GM21737 (cell line): ENCODE measurements at regions not wholly inside any gene's neighbourhood (a gene's known extent, or its start where the extent isn't known, plus 50 kb on each side); places are given as distances from the start of the nearest gene placed in this dataset.

Source experiments
- ATAC-seq: cut with Tn5 transposase; IDR thresholded peaks from one replicate; pipeline ENCODE4 v1.9.1; 2021; ENCODE audit warnings: mild to moderate bottlenecking, moderate library complexity; ENCODE audit not compliant: unreplicated experiment

DNA sequence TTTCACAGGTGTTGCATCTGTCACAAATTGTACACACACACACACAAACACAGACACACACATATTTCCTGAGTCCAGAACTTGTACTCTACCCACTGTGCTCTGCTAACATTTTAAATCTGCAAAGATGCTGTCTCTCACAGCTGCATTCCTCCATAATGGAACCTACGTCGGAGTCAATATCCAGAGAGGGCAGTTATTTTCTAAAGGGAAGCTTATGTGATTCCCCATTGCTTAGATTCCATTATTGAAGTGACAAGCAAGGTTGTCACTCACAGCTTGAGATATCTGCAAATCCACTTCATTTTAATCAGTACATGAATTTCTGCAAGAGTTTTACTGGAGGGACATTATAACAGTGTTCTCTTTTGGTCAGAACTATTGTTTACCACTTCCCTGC is 992.4 kb downstream of the NSUN3 start:
- ATAC-seq, result no peak

- no peak for ATAC-seq
Observed at GRCh38 chr3:95082191-95082590, 1019.3 kb downstream of the NSUN3 start.

- no peak for ATAC-seq
Observed at GRCh38 chr3:95084738-95085137, 1021.9 kb downstream of the NSUN3 start.

DNA sequence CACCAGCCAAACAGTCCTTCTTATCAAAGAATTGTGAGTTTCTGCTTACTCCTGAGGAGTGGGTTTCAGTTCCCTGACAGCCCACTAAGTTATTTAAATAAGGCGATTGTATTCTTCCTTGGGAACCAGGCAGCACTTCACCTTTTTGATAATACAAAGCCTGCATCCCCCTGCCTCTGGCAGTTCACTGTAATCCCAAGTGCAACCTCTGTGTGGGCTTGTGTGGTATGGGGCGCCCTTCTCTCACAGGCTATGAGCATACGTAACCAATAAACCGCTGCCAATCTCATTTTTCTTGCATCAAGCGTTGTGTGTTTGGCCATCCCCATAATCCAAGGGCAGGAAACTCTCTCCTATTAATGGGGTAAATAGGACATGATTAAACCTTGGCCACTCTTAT is 1025.6 kb downstream of the NSUN3 start:
- no peak for ATAC-seq

DNA sequence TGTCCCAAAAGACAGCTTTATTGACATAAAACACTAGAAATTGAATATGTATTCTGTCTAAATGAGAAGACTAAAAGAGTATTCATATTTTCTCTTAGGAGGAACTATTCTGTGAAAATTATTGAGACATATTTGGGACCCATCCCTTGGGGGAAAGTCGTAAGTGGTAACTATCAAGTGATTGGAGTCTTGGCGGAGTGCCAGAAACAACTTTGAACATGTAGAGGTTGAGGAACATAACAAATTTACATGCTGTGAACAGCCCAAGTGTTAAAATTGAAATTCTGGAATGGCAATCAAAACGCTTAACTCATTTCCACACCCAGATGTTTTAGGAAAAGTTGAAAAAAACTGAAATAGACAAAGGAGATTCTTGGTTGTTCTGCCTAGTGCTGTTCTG is 1034.6 kb downstream of the NSUN3 start:
- ATAC-seq, result no peak

- ATAC-seq, result no peak
Observed at GRCh38 chr3:95120921-95121320, 1058.1 kb downstream of the NSUN3 start.

DNA sequence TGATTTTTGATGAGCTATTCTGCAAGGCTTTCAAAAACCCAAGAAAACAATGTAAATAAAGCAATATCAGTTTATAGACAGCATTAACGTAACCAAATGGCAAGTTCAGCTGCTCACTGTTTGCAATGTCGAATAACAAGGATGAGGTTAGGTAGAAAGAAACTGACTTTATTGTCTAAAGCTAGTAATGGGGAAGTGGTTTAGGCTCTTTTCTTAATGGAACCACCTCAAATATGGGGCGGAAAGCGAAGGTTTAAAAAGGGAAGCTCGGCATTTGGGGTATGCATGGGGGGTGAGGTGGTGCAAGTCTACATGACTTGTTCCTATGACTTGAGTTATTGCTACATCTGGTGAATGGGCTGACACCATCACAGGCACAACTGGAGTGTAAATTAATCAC is 1060.2 kb downstream of the NSUN3 start:
- no peak for ATAC-seq

DNA sequence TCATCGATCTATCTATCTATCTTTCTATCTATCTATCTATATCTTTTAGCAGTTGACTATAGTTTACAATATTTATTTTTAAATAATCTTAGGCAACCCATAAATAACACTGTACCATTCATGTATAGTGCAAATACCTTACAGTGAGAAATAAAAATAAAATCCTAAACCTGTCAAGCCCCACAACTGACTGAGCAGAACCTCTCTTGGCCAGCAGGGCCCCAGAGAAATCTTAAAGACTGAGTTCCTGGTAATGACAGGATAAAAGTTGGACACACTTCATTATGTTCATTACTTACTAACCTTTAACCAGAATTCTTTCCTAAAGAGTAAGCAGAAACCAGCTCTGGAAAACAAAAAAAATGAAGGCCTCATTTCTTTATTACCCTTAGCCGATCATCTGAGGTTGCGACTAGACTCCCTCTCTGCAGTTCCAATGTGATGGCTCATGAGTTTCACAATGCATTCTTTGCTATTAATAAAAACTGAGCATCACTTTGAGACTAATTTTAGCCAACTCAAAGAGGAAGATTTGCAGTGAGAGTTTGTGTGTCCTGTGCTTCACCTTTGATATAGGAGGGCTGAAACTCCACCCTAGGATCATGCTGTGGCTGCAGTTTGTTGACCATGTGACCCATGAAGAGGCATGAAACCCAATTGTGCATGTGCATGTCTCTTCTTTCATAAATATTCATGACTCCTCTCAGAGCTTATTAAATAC is 1072.0 kb downstream of the NSUN3 start:
- ATAC-seq, result no peak

GRCh38 chr3:95148107-95148506 is 1085.2 kb downstream of the NSUN3 start:
- no peak for ATAC-seq

DNA sequence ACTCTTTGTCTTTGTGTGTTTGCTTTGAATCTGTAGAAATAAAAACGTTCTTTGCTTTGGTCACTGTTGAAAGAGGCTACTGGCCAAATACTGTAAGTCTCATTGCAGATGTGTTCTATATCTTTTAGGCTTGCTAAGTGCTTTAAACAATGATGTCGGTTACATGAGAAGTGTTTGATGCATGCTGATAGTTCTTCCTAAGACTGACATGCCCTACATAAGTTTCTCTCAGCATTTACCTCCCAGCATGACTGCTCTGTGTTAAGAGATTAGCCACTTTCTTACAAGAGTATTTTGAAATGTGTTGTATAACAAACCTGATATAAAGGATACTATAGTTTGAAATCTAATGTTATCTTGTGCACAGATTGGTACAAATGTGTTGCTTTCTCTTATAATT is 1088.7 kb downstream of the NSUN3 start:
- ATAC-seq, result no peak

GRCh38 chr3:95154766-95155165 is 1091.9 kb downstream of the NSUN3 start:
- no peak for ATAC-seq

- ATAC-seq, result no peak
Observed at GRCh38 chr3:95162794-95163193, 1099.9 kb downstream of the NSUN3 start.

- ATAC-seq, result no peak
Observed at GRCh38 chr3:95167748-95168147, 1104.9 kb downstream of the NSUN3 start.

- no peak for ATAC-seq
Observed at GRCh38 chr3:95168526-95168925, 1105.7 kb downstream of the NSUN3 start.

DNA sequence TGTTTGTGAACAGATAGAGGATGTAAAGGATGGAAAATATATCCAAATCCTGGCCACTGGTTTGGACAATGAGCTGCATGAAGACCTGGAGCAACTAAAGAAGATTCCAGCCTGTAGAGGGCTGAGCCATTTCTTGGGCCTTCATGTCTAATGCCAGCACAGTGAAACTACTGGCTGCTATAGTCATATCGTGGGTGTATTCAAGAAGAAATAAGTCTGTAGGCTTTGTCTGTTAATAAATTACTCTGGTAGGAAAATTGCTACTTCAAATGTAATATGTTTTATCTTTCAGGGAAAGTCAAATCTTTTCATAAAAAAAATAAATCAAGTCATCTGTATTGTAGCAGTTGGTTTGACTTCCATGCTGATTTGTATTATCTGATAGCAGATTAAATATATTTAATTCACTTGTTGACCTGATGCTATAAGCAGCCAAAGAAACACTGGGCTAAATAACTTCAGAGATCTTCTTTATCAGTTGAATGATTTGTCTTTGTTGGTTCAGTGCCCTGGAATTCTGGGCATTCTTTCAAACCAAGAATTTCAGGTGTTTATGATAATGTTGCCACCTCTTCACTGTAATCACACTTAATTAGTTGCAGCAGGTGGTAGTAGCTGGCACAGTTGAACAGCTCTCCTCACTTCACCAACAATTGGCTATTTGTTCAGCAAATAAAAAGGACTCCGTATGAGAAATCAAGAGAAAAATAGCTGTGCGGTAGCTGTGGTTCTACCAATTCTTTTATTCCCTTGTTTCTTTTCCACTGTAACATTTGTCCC is 1109.5 kb downstream of the NSUN3 start:
- ATAC-seq, result no peak

DNA sequence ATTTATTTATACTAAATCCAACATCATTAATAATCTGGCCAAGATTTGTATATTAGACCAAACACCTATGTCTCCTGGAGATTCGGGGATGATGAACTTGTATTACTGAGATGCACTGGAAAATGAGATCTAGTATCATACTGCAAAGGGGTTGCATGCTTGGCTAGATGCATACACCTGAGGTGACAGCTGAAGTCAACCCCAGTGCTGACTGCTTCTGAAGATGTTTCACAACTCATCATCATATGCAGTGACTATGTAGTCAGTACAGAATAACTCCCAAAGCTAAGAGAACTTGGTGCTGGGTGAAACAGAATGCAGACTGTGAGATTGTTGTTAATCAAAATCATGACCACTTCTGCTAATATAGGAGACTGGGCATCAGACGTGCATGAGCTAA is 1114.2 kb downstream of the NSUN3 start:
- no peak for ATAC-seq

DNA sequence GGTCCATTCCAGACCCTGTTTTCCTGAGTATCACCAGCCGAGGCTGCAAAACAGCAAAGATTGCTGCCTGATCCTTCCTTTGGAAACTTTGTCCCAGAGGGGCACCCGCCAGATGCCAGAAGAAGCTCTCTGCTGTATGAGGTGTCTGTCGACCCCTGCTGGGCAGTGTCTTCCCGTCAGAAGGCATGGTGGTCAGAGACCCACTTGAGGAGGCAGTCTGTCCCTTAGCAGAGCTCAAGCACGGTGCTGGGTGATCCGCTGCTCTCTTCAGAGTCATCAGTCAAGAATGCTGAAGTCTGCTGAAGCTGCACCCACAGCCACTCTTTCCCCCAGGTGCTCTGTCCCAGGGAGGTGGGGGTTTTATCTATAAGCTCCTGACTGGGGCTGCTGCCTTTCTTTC is 1121.2 kb downstream of the NSUN3 start:
- no peak for ATAC-seq

GRCh38 chr3:95189348-95189747 is 1126.5 kb downstream of the NSUN3 start:
- ATAC-seq, result no peak

DNA sequence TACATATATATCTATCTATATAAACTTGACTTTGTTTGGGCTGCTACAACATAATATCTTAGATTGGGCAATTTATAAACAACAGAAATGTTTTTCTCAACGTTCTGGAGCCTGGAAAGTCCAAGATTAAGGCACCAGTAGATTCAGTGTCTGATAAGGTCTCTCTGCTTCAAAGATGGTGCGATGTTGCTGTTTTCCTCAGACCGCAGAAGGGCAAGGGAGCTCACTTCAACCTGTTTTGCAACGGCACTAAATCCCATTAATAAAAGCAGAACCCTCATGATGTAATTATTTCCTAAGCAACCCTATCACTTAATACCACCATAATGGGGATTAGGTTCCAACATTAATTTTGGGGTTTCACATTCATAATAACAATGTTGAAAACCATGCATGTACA is 1134.8 kb downstream of the NSUN3 start:
- no peak for ATAC-seq

- no peak for ATAC-seq
Observed at GRCh38 chr3:95200384-95200783, 1137.5 kb downstream of the NSUN3 start.

GRCh38 chr3:95210878-95211277 is 1148.0 kb downstream of the NSUN3 start:
- no peak for ATAC-seq

DNA sequence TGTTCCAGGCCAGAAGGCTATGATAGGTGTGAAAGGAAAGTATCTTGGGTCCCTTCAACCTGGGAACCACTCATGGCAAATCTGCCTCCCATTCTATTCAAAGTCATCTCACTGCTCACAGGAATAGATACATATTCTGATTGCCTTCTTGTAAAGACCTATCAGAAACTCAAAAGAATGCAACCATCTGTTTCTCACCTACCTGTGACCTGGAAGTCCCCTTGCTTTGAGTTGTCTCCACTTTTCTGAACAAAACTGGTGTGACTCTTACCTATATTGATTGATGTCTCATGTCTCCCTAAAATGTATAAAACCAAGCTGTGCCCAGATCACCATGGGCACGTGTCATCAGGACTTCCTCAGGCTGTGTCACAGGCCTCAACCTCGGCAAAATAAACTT is 1149.3 kb downstream of the NSUN3 start:
- ATAC-seq, result no peak
